Aorta (tissue), 5 donors: ENCODE measurements at regions not wholly inside any gene's neighbourhood (a gene's known extent, or its start where the extent isn't known, plus 50 kb on each side); places are given as distances from the start of the nearest gene placed in this dataset.
A peak's percentile ranks its signal among the peaks of the same experiment; 100 is the strongest.

Experiments used
- ATAC-seq: fragments of 200-7000 bp; cut with Tn5 transposase; one replicate; pipeline ENCODE4 v1.9.1; 2022; ENCODE audit warnings: moderate library complexity; ENCODE audit not compliant: low FRiP score
- DNase-seq, 2 donors: peaks; one replicate each; pipeline ENCODE4 v3.0.0-alpha.2; 2020
- H3K27ac ChIP-seq, 2 donors: one replicate each; pipeline ENCODE4 v1.5.1; 2013; ENCODE audit warnings: low read length in 2 of 2, mild to moderate bottlenecking in 2 of 2, moderate library complexity in 2 of 2, control low read depth in 1 of 2, inconsistent platforms in 1 of 2, low read depth in 1 of 2
- H3K27me3 ChIP-seq, 2 donors: one replicate each; pipeline ENCODE4 v1.6.1; 2013; ENCODE audit warnings: control low read depth in 1 of 2, low read length in 1 of 2, mild to moderate bottlenecking in 1 of 2, moderate library complexity in 1 of 2; ENCODE audit not compliant: insufficient read depth in 2 of 2, control insufficient read depth in 1 of 2
- H3K36me3 ChIP-seq, 2 donors: one replicate each; pipeline ENCODE4 v1.6.1; 2013; ENCODE audit warnings: control low read depth in 1 of 2, low read length in 1 of 2, mild to moderate bottlenecking in 1 of 2; ENCODE audit not compliant: insufficient read depth in 2 of 2, control insufficient read depth in 1 of 2
- H3K4me1 ChIP-seq, 2 donors: one replicate each; pipeline ENCODE4 v1.6.1; 2013; ENCODE audit warnings: low read length in 2 of 2, control low read depth in 1 of 2, mild to moderate bottlenecking in 1 of 2, moderate library complexity in 1 of 2; ENCODE audit not compliant: insufficient read depth in 2 of 2, control insufficient read depth in 1 of 2
- H3K4me3 ChIP-seq, 2 donors: one replicate each; pipeline ENCODE4 v1.5.1; 2013; ENCODE audit warnings: low read length in 2 of 2, control low read depth in 1 of 2, mild to moderate bottlenecking in 1 of 2
- H3K9me3 ChIP-seq: one replicate; pipeline ENCODE4 v1.6.1; 2013; ENCODE audit warnings: mild to moderate bottlenecking, low read length; ENCODE audit not compliant: control insufficient read depth
- WGBS, 2 donors: extraction: QIAGEN DNeasy Blood & Tissue Kit; methylation state at CpG; one replicate each; pipeline ENCODE4 v1.1.7; 2013; 5-methylcytosine and 5-hydroxymethylcytosine counted together
- intact Hi-C, 2 donors: fragments of 100-400 bp; cut with DNase I; formaldehyde crosslinking; loops; one replicate each; pipeline versions ENCODE4 v1.14.2 to v1.15.0; 2022
- donor health status: healthy with polysubstance abuse.
- donor health status: Bipolar disorder and iron deficiency.
- donor health status: DM: no; HTN: no; CAD: no.
- donor health status: DM: no; HTN: no; CAD: no.
- donor health status: DM: yes; HTN: yes; CAD: no.

GRCh38 chr16:85512808-85513115 is 100.4 kb upstream of the GSE1 start:
- Histone ChIP-seq H3K4me3 (no peak overlapping the region), H3K27me3 (no peaks in the 10 kb centered on the region), H3K9me3 (no peaks in the 10 kb centered on the region), H3K27ac (no peak overlapping the region), H3K36me3 (no peaks in the 10 kb centered on the region), H3K4me1 (peaks cover 0 to 5% of the 10 kb centered on the region in 2 donors)
- ATAC-seq (no peak), DNase-seq (no peak)
- intact Hi-C loops: no loop called here
- WGBS, 2 donors: 93 to 96% methylated on average over 7 of the region's 7 CpGs

- no peaks in the 10 kb centered on the region for H3K27me3 ChIP-seq
- no peak for DNase-seq
- no peak for ATAC-seq
- H3K9me3 ChIP-seq: no peaks in the 10 kb centered on the region
- H3K4me1 ChIP-seq: peaks cover 0 to 5% of the 10 kb centered on the region in 2 donors
- intact Hi-C loops: no loop called here
- no peaks in the 10 kb centered on the region for H3K36me3 ChIP-seq
- no peak overlapping the region for H3K4me3 ChIP-seq
- 89 to 90% methylated on average over 9 of the region's 9 CpGs for WGBS, 2 donors
- no peak overlapping the region for H3K27ac ChIP-seq
Measured at GRCh38 chr16:85513180-85513579, 99.9 kb upstream of the GSE1 start.

GRCh38 chr16:85513649-85514048 is 99.5 kb upstream of the GSE1 start:
- Histone ChIP-seq H3K9me3 (no peaks in the 10 kb centered on the region), H3K27ac (peak overlapping the region in 1 of 2 donors; percentile 55), H3K36me3 (no peaks in the 10 kb centered on the region), H3K27me3 (no peaks in the 10 kb centered on the region), H3K4me3 (no peak overlapping the region), H3K4me1 (peaks cover 0 to 5% of the 10 kb centered on the region in 2 donors)
- intact Hi-C loops: loop anchor here in 1 of 2 donors (2.0 kb wide), 2 partner anchors 97 to 193 kb away; no protein-coding TSS in a partner anchor
- WGBS, 2 donors: 82 to 83% methylated on average over 10 of the region's 10 CpGs
- ATAC-seq (no peak), DNase-seq (no peak)

- Histone ChIP-seq H3K27ac (peak overlapping the region in 1 of 2 donors; percentile 55), H3K36me3 (no peaks in the 10 kb centered on the region), H3K9me3 (no peaks in the 10 kb centered on the region), H3K27me3 (no peaks in the 10 kb centered on the region), H3K4me1 (peaks cover 0 to 5% of the 10 kb centered on the region in 2 donors), H3K4me3 (no peak overlapping the region)
- WGBS, 2 donors: 0 to 4% methylated on average over 8 of the region's 8 CpGs
- peak; percentile 92 to 93 for DNase-seq
- peak; percentile 75 for ATAC-seq
- intact Hi-C loops: loop anchor here in 1 of 2 donors (2.0 kb wide), 2 partner anchors 97 to 193 kb away; no protein-coding TSS in a partner anchor
Measured at GRCh38 chr16:85514295-85514597, 98.9 kb upstream of the GSE1 start.

- ATAC-seq (peak; percentile 87), DNase-seq (peak; percentile 91 to 93)
- Histone ChIP-seq H3K27me3 (no peaks in the 10 kb centered on the region), H3K36me3 (no peaks in the 10 kb centered on the region), H3K4me3 (no peak overlapping the region), H3K27ac (peak overlapping the region; percentile 9 to 69), H3K4me1 (peaks cover 0 to 5% of the 10 kb centered on the region in 2 donors), H3K9me3 (no peaks in the 10 kb centered on the region)
- WGBS, 2 donors: 1 to 7% methylated on average over 18 of the region's 18 CpGs
- intact Hi-C loops: loop anchor here in 1 of 2 donors (1.0 to 2.0 kb wide), 3 partner anchors 41 to 194 kb away; no protein-coding TSS in a partner anchor
Measured at GRCh38 chr16:85514598-85515318, 98.4 kb upstream of the GSE1 start.

GRCh38 chr16:85515319-85515745 is 97.8 kb upstream of the GSE1 start:
- intact Hi-C loops: loop anchor here in 1 of 2 donors (1.0 to 2.0 kb wide), 3 partner anchors 40 to 195 kb away; no protein-coding TSS in a partner anchor
- Histone ChIP-seq H3K27me3 (no peaks in the 10 kb centered on the region), H3K9me3 (no peaks in the 10 kb centered on the region), H3K4me3 (no peak overlapping the region), H3K36me3 (no peaks in the 10 kb centered on the region), H3K4me1 (peaks cover 0 to 5% of the 10 kb centered on the region in 2 donors), H3K27ac (peak overlapping the region; percentile 9 to 18)
- 27 to 30% methylated on average over 13 of the region's 13 CpGs for WGBS, 2 donors
- ATAC-seq (no peak), DNase-seq (no peak)

- WGBS, 2 donors: 78% methylated on average over 12 of the region's 12 CpGs
- Histone ChIP-seq H3K4me3 (no peak overlapping the region), H3K27ac (peak overlapping the region in 1 of 2 donors; percentile 18), H3K9me3 (no peaks in the 10 kb centered on the region), H3K27me3 (no peaks in the 10 kb centered on the region), H3K36me3 (no peaks in the 10 kb centered on the region), H3K4me1 (peaks cover 0 to 5% of the 10 kb centered on the region in 2 donors)
- ATAC-seq (no peak), DNase-seq (no peak)
- intact Hi-C loops: loop anchor here in 1 of 2 donors (1.0 to 2.0 kb wide), 3 partner anchors 39 to 195 kb away; no protein-coding TSS in a partner anchor
Measured at GRCh38 chr16:85515830-85516397, 97.2 kb upstream of the GSE1 start.

- WGBS, 2 donors: 97 to 98% methylated on average over 7 of the region's 7 CpGs
- intact Hi-C loops: no loop called here
Measured at GRCh38 chr16:85517154-85517553, 96.0 kb upstream of the GSE1 start.

More at GRCh38 chr16:85517154-85517553, 96.0 kb upstream of the GSE1 start:
- Histone ChIP-seq H3K9me3 (no peaks in the 10 kb centered on the region), H3K36me3 (no peaks in the 10 kb centered on the region), H3K4me1 (peaks cover 0 to 5% of the 10 kb centered on the region in 2 donors), H3K4me3 (no peak overlapping the region), H3K27me3 (no peaks in the 10 kb centered on the region), H3K27ac (no peak overlapping the region)
- ATAC-seq: no peak
- no peak for DNase-seq
